ENCODE measurements at regions not wholly inside any gene's neighbourhood (a gene's known extent, or its start where the extent isn't known, plus 50 kb on each side); places are given as distances from the start of the nearest gene placed in this dataset.

GRCh38 chr2:219919506-219919905 is 292.1 kb downstream of the SLC4A3 start:
- no peak for DNase-seq
- H3K27me3 ChIP-seq: no peaks in the 10 kb centered on the region
- TF ChIP-seq POLR2A (IDR thresholded peaks at IDR 0.05) (no peak), CTCF (IDR thresholded peaks at IDR 0.05) (no peak)
- no peak overlapping the region for H3K27ac ChIP-seq
- H3K4me3 ChIP-seq: no peak overlapping the region
- no peaks in the 10 kb centered on the region for H3K9me3 ChIP-seq
- H3K36me3 ChIP-seq: no peaks in the 10 kb centered on the region
- 89 to 90% methylated on average over 4 of the region's 4 CpGs for WGBS, 2 donors
- H3K4me1 ChIP-seq: no peaks in the 10 kb centered on the region
- intact Hi-C loops (cut with DNase I): no loop called here

GRCh38 chr2:219929835-219930234 is 302.4 kb downstream of the SLC4A3 start:
- H3K4me3 ChIP-seq: no peak overlapping the region
- no peaks in the 10 kb centered on the region for H3K36me3 ChIP-seq
- no peaks in the 10 kb centered on the region for H3K9me3 ChIP-seq
- H3K27me3 ChIP-seq: no peaks in the 10 kb centered on the region
- TF ChIP-seq POLR2A (IDR thresholded peaks at IDR 0.05) (no peak), CTCF (IDR thresholded peaks at IDR 0.05) (no peak)
- no peaks in the 10 kb centered on the region for H3K4me1 ChIP-seq
- 50 to 91% methylated on average over 5 of the region's 5 CpGs for WGBS, 2 donors
- DNase-seq: no peak
- H3K27ac ChIP-seq: no peak overlapping the region
- intact Hi-C loops (cut with DNase I): no loop called here

GRCh38 chr2:219939647-219940046 is 312.2 kb downstream of the SLC4A3 start:
- no peaks in the 10 kb centered on the region for H3K9me3 ChIP-seq
- TF ChIP-seq CTCF (IDR thresholded peaks at IDR 0.05) (no peak), POLR2A (IDR thresholded peaks at IDR 0.05) (no peak)
- no peak overlapping the region for H3K27ac ChIP-seq
- DNase-seq: no peak
- no peak overlapping the region for H3K4me3 ChIP-seq
- intact Hi-C loops (cut with DNase I): no loop called here
- H3K27me3 ChIP-seq: no peaks in the 10 kb centered on the region
- H3K4me1 ChIP-seq: no peaks in the 10 kb centered on the region
- 83% methylated on average over 1 of the region's 1 CpG; no CpG with 5 or more reads in 1 of the 2 donors for WGBS, 2 donors
- H3K36me3 ChIP-seq: no peaks in the 10 kb centered on the region

DNA sequence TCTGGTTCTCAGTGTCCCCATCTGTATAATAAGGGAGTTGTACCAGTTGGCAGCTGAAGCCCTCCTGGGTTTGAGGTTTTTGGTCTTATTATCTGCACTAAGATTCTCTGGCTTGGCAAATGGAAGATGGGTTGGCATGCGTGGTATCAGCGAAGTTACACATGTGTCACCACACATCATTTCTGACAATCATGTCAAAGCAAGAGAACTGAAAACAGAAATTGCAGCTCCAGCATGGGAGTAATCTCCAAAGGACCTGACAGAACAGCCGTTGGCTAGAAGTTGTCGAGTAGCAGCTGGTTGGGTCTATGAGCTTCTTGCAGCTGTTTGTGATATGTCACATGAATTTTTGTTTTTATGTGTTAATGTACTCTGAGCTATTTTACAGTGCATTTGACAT is 317.4 kb downstream of the SLC4A3 start:
- Histone ChIP-seq H3K27ac (no peak overlapping the region), H3K4me1 (no peaks in the 10 kb centered on the region), H3K9me3 (no peaks in the 10 kb centered on the region), H3K36me3 (no peaks in the 10 kb centered on the region), H3K27me3 (no peaks in the 10 kb centered on the region), H3K4me3 (no peak overlapping the region)
- intact Hi-C loops (cut with DNase I): no loop called here
- no peak for DNase-seq
- no peak for TF ChIP-seq POLR2A (IDR thresholded peaks at IDR 0.05)
- TF ChIP-seq CTCF (IDR thresholded peaks at IDR 0.05): no peak
- WGBS, 2 donors: 78 to 88% methylated on average over 4 of the region's 4 CpGs

DNA sequence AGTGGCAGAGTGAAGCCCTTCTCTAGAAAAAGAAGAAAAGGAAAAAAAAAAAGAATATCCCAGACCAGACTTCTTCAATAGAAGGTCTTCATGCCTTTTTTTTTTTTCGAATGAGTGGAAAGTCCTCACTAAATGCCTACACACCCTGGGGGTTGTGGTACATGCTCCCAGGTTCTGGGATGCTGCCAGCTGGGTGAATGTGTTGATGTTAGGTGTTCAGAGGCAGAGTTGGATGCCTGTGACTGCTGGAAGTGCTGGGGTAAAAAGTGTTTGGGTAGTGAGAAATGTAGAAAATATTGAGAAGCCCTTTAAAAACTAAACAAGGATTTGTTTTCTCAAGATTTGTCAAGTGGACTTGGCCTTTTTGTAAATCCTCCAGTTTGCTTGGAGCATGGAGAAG is 318.6 kb downstream of the SLC4A3 start:
- Histone ChIP-seq H3K27me3 (no peaks in the 10 kb centered on the region), H3K4me1 (no peaks in the 10 kb centered on the region), H3K27ac (no peak overlapping the region), H3K4me3 (no peak overlapping the region), H3K36me3 (no peaks in the 10 kb centered on the region), H3K9me3 (no peaks in the 10 kb centered on the region)
- DNase-seq: no peak
- WGBS, 2 donors: 27 to 40% methylated on average over 1 of the region's 1 CpG
- TF ChIP-seq CTCF (IDR thresholded peaks at IDR 0.05) (no peak), POLR2A (IDR thresholded peaks at IDR 0.05) (no peak)
- intact Hi-C loops (cut with DNase I): no loop called here
